Fibroblast of skin of abdomen (primary cell): ENCODE measurements at regions not wholly inside any gene's neighbourhood (a gene's known extent, or its start where the extent isn't known, plus 50 kb on each side); places are given as distances from the start of the nearest gene placed in this dataset.

Experiments
- DNase-seq: peaks from one replicate; pipeline ENCODE4 v3.0.0-alpha.2; 2013

DNA sequence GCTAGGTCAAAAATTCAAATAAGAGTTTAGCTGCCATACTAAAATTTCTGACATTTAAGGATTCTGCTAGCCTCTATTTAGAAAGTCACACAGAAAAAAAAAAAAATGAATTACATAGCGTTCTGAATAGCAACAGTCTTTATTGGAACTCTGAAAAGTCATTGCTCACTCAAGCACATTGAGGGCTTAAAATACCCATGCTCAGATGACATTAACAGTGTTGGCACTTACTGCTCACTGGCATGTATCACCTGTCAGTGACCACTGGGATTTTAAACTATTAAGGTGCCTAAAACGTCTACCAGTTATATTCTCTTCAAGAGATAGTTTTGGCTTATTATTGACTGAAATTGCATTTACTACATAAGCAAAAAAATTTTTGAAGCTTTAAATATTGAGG is 468.0 kb upstream of the SPHKAP start:
- no peak for DNase-seq

DNA sequence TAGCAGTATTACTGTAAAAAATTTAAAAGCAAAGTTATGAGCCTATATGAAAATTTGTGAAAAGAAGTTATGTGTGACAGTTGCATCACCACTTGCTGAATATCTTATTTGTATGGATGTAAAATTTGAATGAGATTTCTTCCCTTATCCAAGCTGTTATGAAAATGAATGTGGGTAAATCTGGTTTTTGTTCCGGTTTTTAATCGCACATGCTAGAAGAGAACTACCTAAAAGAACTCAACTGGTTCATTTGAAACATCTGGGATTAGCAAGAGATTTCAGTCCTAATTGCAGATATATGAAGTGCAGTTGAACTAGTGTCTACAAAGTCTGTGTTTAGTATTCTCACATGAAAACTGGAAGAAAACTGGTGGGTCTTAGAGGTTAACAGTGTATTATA is 467.1 kb upstream of the SPHKAP start:
- no peak for DNase-seq

DNA sequence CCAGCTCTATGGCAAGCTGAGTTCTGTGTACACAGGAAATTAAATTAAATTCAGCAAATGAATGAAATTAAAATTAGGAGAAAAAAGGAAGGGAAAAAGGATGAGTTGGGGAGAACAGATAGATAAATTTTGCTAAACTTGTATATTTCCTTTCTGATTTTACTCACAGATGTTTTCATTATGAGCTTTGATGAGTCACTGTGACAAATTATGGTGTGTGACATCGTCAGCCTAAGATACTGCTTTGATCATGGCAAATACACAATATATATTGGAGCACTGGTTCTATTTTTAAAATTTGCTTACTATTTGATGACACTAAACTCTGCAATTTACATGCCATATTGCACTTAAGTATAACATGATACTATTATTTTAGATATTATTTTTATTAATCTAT is 464.6 kb upstream of the SPHKAP start:
- DNase-seq, result peak; percentile 48

DNA sequence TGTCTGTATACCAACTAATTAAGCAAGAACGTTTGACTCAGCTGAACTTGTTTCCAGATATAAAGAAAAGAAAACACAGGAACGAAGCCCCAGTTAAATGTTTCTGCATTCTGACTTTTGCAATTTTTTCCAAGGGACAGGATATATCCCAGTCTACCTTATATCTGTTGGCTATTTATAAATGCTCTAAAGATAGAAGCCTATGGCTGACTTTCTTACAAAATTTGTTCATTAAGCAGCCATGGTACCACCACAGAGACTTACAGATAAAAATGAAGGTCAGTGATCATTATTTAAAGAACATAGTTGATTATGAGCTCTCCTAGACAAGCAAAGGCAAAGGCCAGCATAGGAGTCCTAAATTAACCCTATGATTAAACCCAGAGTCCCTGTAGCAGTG is 462.7 kb upstream of the SPHKAP start:
- no peak for DNase-seq

DNA sequence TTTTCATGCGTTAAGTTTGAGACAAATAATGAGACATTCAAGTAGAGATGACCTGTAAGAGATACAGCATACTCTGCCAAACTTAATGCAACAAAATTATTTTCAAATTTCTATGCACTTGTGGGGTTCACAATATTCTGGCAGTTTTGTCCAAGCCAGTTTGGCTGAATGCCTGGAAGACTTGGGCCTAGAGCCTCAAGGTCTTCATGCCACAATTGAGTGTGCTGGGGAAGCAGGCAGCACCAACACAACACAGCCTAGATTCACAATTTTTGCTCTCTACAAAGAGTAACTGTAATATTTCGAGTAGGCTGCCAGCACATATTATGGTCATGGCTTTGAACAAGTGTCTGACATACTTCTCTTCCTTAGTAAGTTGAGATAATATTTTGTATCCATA is 461.4 kb upstream of the SPHKAP start:
- no peak for DNase-seq

DNA sequence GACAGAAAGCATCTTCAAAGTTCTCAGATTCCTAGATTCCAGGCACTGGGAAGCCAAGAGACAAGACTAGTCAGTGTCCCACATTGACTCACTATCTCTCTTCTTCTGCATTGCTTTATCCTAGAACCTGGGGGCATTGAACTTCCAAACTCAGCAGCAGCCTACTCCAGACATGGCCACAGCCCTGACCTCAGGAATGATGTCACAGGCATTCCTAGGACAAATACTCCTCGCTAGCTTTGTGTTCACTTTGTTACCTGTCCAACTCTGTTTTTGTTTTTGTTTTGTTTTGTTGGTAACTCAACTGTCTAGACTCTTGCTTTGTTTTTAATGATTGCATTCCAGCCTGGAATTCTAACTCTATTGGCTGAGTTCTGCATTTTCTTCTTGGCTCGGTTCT is 449.3 kb upstream of the SPHKAP start:
- no peak for DNase-seq

DNA sequence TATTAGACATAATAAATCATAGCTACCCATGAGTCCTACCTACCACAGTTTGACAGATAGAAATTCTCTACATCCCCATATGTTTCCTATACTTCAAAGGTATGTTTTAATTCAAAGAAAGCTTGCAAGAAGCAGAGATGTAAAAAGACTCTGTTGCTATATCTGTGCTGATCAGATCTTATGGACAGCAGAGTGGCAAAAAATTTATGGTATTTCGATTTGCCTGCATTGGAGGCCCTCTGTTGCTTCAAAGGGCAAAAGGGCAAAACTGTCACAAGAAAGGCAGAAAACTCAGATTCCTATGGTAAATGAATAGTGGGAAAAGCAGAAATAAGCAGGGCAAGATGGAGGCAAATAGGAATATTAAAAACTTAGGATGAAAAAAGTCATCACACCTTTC is 447.8 kb upstream of the SPHKAP start:
- peak; percentile 8 for DNase-seq

DNA sequence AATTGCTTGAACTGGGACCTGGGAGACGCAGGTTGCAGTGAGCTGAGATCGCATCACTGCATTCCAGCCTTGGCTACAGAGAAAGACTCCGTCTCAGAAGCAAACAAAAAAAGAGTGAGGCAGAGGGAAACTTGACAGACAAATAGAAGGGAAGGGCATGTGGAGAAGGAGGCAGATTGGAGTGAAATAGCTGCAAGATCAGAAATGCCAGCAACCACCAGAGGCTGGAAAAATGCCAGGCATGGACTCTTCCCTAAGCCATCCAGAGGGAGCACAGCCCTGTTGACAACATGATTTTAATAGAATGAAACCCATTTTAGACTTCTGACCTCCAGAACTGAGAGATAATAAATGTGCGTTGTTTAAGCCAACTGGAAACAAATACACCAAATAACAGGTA is 447.2 kb upstream of the SPHKAP start:
- DNase-seq, result peak; percentile 16

DNA sequence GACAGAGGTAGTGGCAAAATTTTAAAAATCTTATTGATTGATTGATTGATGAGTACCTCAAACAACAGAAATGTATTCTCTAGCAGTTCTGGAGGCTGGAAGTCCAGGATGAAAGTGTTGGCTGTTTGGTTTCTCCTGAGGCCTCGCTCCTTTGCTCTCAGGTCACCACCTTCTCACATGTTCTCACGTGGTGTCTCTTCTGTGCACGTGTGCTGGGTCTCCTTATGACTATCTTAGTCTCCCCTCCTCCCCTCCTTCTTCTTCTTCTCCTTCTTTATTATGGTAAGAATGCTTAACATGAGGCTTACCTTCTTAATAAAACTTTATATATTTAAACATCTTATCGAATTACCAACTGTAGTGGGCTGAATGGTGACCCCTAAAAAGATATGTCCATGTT is 446.0 kb upstream of the SPHKAP start:
- no peak for DNase-seq

DNA sequence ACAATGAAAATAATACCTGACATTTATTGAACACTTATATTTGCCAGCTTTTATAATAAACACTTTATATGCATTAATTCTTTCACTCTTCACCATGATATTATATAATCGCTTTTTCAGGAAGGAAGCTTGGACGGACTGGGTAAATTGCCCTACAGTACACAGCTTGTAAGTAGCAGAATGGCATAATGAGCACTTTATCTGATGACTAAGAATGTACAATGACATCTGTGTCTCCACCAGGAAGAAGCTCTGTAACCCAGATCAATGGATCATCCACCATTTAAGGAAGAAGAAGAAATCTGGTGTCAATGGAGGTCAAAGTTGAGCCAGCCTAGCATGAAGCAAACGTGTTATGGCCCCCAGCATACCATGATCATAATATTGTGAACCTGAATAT is 444.0 kb upstream of the SPHKAP start:
- no peak for DNase-seq

DNA sequence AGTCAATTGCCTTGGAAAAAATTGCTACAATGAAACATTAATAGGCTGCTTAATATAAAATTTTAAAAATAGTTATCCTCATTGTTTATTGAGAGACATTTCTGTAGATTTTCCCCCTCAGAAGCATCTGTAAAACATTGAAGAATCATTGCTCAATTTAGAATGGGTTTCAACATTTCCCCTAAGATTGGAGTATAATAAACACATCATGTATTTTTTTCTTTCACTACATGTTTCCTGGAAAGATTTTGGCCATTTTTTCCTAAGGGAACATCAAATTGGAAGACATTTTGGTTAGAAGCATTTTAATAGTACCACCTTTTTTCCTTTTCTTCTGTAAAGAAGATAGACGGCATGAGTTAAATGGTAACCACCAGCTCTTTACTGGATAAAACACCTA is 443.2 kb upstream of the SPHKAP start:
- no peak for DNase-seq

DNA sequence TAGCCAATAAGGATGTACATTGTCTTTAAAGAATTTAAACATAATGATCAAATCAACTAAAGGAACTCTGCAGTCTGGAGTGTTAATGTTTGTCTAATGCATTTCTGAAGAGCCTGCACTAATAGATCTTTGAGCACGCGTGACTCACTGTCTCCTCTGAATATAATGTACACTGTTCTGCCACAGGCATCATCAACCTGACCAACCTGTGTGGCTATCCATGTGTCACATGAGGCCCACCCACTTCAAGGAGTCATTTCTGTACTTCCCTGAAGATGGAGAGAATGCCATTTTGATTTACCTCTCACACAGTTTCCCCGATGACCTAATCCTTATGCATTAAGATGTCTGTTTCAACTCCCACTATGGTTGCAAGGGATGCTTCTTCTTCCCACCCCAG is 434.0 kb upstream of the SPHKAP start:
- peak; percentile 29 for DNase-seq

DNA sequence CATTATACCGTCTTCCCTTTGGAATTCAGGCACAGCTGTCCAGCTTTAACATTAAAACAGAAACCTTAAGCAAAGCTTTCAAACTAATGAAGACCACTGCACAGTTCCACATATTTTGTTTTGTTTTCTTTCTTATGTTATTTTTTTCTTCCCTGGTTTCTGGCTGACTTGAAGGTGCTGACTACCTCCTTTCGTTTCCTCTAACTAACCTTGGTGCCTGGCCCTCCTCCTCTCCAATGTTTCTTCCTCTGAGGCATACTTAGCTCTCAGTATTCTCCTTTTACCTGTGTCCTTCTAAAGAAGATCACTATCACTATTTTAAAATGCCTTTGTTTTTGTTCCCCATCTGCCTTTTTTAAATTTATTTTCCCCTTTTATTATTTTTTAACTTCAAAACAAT is 433.3 kb upstream of the SPHKAP start:
- DNase-seq, result no peak

DNA sequence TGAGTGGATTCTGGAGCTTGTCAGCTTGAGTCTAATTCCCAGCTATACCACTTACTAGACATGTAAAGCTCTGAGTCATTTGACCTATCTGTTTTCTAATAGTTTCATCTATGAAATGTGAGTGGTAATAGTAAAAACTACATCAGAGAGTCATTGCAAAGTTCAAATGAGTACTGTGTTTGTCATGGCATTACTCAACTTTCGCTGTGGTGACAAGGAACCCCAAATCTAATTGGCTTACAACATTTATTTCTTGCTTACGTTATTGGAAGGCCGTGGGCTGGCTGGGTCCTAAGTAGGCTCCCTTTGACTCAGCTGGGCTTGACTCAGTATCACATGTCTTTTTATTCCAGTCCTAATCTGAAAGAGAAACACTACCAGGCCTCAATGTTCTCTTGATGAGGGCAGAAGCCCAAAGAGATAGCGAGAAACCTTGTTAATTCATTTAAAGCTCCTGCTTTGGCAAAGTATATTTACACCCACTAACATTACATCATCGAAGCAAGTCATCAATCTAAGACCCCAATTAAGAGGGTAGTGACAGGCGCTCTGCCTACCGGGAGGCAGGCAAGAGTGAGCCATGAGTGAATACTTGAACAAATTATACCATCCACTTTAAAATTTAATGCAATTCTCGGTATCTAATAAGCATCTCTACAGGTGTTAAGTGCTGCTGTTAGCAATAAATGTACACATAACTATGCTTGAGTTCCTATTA is 431.8 kb upstream of the SPHKAP start:
- DNase-seq, result peak; percentile 91

DNA sequence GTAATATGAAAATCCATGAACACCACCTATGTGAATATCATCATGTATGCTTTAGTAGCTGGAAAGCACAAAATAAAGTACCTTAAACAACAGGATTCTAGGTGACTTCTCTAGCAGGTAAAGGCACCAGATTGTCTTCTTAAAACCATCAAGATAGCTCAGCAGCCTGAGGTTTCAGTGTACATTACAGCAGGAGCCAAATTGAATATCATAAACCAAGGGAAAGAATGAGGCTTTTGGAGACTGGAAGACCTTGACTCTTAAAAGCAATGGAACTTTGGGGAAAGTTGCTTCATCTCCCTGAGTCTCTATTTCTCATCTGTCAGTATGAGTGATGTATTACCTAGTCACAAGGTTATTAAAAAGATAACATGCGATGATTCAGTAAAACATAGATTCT is 429.7 kb upstream of the SPHKAP start:
- no peak for DNase-seq

DNA sequence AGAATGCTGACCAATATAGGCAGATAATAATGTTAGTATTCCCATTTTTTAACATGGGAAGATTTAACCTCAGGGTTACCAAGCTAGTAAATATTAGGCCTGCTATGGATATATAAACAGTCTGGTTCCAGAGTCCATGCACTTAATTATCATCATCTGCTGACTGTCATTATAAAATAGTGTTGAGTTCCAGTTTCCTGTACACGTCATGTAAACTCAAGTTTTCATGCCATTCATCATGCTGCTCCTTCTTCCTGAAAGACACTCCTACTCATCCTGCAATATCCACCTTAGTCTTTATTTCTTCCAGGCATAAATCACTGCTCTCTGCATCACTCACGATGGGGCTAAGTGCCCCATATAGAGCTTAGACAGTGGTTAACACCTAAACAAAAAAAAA is 420.8 kb upstream of the SPHKAP start:
- peak; percentile 85 for DNase-seq

DNA sequence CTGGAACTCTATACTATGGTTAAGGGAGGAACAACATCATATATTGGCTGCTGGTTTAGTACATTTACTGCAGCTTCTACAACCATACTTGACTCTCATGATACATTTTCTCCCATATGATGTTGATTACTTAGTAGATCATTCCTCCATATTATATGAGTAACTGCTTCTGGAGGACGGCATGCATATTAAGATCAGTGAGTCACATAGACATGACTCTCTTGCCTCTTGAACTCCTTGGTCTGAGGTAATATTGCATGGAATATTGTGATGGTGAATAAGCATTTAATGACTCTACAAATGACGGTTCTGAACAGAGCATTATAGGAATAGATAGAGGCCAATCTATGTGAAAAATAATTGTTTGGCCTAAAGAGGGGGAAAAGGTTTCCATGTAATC is 418.8 kb upstream of the SPHKAP start:
- peak; percentile 96 for DNase-seq

DNA sequence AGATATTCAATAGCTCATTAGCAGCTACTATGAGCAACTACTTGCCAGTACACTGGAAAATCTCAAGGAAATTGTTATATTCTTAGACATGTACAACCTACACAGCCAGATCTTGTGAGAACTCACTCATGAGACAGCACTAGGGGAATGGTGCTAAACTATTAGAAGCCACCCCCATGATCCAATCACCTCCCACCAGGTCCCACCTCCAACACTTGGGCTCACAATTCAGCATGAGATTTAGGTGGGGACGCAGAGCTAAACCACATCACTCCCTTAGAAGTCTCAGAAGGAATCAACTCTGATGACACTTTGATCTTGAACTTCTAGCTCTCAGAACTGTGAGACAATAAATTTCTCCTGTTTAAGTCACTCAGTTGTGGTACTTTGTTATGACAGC is 418.3 kb upstream of the SPHKAP start:
- peak; percentile 37 for DNase-seq

DNA sequence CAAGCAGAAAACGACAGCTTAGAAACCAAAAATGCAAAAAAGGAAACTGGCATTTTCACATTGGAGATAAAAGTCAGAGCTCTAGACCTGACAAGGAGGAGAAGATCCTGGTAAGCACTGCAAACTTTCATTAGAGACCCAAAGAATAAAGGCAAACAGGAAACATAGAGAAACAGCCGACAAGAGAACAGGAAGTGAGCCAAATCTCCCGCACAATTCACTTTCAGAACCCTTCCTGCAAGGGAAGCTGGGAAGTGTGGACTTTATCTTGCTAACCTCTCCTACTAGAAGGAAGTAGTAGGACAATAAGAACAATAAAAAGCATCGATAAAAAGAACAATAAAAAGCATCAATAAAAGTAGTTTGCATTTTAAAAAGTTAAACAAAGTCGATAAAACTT is 417.8 kb upstream of the SPHKAP start:
- no peak for DNase-seq

DNA sequence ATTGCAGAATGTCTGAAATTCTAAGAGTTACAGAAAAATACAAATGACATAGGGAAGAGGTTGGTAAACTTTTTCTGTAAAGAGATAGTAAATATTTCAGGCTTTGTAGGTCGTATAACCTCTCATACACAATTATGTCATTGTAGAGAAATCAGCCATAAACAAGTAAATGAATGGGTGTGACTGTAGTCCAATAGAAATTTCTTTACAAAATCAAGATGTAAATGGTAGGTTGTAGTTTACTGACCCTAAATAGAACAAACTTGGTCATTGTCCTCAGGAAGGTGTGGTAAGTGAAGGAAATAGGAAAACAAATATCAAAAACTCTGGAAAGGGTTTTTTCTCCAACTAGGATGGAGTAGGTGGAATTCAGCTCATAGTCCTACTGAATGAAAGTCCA is 415.5 kb upstream of the SPHKAP start:
- no peak for DNase-seq

DNA sequence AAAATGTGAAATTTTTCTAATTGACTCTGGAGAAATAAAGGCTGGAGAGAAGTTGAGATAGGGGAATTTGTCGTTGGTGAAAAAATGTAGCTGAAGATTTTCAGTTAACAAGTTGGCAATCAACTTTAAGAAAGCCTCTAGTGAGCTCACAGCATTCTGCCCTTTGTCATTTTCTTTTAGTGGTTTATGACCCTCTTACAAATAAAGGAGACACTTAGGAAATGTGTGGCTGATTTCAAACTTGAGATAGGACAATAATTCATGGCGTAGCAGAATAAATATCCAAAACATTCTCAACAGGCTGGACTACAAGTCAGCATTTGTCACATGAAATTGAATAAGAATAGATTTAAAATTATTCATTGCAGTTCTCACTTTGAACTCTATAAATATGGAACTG is 412.5 kb upstream of the SPHKAP start:
- no peak for DNase-seq

DNA sequence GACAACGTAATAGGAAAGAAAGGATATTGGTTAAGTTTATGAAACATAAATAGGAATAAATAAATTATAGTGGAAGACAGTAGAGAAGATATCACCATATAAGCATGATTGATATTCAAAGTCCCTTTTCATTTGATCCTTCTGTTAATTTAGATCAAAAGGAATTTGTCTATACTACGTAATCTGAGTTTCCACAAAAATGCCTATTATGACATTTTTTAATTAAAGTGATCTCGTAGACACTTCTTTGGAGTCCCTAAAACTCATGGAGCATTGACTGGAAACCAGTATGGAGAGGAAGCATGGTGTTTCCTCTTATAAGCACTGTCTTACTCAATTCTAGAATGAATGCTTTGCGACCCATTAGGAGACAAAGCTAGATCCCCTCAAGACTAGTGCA is 411.4 kb upstream of the SPHKAP start:
- DNase-seq, result no peak

DNA sequence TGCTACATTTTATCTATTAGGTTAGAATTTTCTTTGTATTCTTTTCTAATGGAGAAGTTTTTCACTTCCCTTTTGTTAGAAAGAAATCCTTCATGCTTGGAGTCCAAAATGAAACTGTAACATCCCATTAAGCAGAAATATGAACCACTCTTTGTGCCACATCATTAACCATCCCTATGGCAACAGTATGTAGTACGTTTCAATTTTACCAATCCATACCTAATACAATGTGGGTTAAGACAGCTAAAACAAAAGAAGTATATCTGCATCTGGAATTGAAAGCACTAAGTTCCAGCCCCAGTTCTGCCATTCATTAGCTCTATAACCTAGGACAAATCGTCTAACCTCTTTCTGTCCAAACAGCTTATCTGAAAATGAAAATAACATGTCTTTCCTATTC is 409.2 kb upstream of the SPHKAP start:
- DNase-seq, result no peak

DNA sequence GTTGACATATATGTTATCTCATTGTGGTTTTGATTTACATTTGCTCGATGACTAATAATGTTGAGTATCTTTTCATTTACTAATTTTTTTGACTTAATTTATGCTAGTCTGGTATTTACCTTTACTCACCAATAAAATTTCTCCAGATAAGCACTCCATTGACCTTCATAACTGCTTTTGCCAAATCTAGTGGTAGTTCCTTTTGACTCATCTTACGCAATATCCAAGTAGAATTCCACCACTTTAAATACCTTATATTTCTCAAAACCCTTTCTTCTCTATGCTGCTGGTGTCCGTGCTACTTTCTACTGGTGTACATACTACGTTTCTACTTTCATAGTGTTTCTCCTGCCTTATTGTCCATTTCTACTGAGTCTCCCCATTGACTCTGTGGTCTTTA is 407.6 kb upstream of the SPHKAP start:
- DNase-seq, result no peak

DNA sequence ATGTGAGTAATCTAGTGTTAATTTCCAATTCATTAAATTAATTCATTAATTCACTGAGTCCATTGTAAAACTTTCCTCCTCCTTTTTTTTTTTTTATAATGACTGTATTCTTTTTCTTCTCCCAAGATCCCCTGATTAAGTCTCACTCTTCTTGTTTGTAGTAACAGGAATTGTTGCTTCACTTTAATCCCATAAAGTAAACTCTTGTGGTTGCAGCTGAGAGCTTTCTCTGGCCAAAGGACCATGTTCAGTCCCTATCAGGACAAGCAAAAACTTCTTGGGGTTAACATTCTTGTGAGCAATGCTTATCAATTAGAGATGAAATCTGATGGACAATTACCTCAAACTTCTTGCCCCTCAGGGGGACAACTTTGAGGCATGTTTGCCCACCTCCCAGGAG is 400.2 kb upstream of the SPHKAP start:
- no peak for DNase-seq
